ENCODE measurements at regions not wholly inside any gene's neighbourhood (a gene's known extent, or its start where the extent isn't known, plus 50 kb on each side); places are given as distances from the start of the nearest gene placed in this dataset.

DNA sequence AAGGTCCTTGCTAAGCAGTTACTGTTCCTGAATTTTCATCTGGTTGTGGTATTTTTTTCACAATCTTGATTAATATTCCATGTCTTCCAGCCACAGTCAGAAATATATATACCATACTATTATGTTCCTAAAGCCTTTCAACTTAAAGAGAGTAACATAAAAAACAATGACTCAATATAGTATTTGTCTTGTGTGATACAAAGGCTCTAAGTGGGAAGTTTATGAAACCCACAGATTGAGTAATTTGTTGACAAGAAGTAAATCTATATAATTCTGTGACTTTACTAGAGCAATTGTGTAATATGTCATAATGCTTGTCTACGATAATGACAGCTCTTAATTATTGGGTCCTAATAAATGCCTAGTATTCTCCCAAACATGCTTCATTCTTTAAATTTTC is 509.4 kb downstream of the ISL1 start:
- TF ChIP-seq NFE2L2 (IDR thresholded peaks at IDR 0.05; ENCODE audit: low read depth, low read length): no peak
- TF ChIP-seq CEBPB (IDR thresholded peaks at IDR 0.05; ENCODE audit: low read depth, low read length): no peak
- no peak for TF ChIP-seq RFX5 (IDR thresholded peaks at IDR 0.05; ENCODE audit: low read depth, low read length)
- no peak for TF ChIP-seq USF2 (IDR thresholded peaks at IDR 0.05; ENCODE audit: low read depth, low read length)

All from IMR-90 (cell line).